HG03064 (cell line): ENCODE measurements at regions not wholly inside any gene's neighbourhood (a gene's known extent, or its start where the extent isn't known, plus 50 kb on each side); places are given as distances from the start of the nearest gene placed in this dataset.
"Not testable (repeated sequence)": the region's sequence is repeated elsewhere in the genome, so short reads cannot be mapped to it uniquely, and the experiment has no call there.

Source experiments
- ATAC-seq: cut with Tn5 transposase; IDR thresholded peaks from one replicate; pipeline ENCODE4 v1.9.1; 2021; ENCODE audit warnings: low read depth; ENCODE audit not compliant: unreplicated experiment

DNA sequence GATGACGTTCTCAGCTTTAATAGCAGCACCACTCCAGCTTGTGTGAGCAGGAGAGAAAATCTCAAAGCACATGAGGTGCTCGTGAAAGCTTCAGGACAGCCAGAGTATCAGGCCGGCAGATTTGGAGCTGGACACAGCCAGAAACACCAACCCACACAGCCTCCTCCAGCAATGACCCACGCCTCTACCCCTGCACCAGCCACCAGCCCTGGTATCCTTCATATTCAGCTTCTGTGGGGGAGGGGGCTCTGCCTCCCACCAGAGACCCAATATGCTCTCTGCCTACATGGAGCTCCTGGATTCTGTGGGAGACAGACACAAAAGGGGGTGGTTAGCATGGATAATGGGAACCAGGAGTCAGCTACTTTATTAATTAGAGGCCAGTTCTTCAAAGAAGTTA, 133.6 kb upstream of the FMN2 start:
- ATAC-seq: no peak

DNA sequence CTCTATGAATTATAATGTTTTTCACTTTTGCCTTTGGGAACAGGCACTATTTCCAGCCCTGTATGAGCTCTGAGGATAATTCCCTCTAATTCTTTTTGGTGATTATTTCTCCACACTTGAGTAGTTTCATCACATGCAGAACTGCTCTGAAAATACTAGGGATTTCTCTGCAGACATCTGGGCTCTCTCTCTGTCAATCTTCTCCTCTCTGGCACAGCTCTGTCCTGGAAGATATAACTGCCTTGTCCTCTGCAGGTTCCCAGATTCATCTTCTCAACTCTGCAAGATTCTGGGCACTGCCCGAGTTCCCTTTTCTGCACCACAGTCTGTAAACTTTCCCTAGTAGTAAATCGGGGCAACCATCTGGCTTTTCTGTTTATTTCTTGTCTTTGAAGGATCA, 131.3 kb upstream of the FMN2 start:
- no peak for ATAC-seq

DNA sequence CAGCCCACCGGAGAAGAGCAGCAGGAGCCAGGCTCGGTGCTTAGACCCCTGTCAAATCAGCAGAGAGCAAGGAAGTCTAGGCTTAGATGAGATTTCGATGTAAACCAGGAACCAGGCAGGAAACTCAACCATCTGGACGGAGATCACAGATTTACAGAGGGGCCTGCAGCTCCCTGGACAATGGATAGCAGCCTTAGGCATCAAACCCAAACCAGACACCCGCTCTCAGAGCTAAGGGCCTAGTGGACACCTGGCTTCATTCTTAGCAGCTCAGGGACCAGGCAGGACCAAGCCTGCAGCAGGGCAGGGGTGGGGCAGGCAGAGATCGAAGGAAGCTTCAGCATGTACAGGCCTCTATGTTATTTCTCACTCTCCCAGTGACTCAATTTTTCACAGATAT, 127.8 kb upstream of the FMN2 start:
- no peak for ATAC-seq

DNA sequence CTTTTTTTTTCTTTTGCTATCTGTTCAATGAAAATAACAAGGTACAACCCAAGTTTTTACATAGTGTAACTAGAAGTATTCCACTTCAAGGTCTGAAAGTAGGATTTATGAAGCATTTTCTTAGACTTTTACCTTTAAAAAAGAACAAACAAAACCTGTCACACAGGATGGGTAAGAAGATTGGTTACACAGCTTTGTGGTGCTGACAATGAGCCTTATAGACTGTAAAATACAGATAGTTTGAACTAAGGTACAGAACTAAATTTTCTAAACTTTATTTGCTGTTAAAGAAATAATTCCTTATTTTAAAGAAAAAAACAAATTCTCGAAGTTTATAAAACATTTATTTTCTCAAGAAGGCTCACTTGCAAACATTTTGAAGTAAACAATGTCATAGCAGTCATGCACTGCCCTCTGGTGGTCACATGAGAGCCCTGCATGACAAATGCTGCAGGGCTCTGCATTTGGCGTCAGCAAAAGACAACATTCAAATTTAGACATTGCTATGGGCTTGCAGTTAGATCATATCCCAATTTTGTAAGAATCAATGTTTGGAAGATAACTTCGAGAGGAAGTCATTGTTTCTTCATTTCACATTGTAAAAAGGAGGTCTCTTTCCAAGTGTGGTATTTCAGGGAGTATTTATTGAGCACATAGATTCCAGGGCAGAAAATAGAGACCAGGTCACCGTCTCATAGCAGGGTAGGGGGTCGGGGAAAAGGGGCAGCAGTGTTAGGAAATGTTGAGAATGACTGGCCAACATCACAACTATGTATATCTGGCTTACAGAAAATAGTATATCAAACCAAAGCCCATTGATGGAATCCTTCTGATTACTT, 115.3 kb upstream of the FMN2 start:
- ATAC-seq: peak; percentile 93

DNA sequence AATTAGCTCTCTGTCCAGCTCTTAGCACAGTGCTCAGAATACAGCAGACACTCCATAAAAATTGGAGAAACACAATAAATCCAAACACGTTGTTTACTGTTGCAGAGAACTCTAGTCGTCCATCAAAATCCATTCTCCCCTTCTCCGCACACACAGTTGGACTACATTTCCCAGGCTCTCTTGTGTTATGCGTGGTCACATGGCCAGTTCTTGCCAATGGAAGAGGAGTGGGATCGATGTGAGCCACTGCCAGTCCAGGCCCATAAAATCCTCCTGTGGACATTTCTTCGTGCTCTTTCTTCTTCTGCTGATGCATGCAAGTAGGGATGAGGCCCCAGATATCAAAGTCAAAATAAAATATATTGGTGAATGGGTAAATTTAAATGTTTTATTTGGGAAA, 114.3 kb upstream of the FMN2 start:
- no peak for ATAC-seq

DNA sequence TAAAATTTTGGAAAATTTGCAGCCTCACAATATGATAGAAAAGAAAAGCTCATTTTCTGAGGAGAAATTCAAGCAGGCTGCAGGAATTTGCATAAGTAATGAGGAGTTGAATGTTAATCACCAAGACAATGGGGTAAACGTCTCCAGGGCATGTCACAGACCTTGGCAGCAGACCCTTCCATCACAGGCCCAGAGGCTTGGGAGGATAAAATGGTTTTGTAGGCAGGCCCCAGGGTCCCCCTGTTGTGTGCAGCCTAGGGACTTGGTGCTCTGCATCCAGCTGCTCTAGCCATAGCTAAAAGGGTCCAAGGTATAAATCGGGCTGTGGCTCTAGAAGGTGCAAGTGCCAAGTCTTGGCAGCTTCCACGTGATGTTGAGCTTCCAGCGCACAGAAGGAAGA, 112.2 kb upstream of the FMN2 start:
- ATAC-seq: no peak

DNA sequence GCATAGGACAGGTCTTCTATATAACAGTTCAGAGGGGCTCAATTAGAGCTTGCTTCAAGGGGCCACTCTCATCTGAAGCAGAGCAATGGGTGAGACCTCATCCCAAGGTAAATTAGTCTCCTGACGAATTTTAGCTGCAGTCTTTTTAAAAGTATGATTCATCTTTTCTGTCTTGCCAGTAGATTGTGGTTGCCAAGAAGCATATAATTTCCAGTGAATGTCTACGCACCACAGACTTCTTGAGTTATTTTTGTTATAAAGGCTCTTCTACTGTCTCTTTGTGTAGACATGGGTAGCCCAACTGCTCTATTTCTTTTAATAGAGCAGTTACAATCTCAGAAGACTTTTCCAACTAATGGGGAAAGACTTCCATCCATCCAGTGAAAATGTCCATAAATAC, 108.9 kb upstream of the FMN2 start:
- no peak for ATAC-seq

DNA sequence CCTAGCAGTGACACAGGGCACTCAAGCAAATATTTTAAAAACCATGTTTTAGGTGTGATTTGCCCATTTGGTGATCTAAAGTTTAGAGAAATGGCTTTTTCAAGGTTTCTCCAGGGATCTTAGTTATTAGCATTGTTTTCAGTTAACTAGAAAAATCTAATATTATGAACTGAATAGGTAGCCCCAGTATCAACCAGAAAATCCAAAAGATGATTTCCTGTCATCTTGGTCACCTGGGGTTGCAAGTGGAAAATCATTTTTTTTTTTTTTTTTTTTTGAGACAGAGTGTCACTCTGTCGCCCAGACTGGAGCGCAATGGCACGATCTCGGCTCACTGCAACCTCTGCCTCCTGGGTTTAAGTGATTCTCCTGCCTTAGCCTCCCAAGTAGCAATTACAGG, 106.6 kb upstream of the FMN2 start:
- no peak for ATAC-seq

DNA sequence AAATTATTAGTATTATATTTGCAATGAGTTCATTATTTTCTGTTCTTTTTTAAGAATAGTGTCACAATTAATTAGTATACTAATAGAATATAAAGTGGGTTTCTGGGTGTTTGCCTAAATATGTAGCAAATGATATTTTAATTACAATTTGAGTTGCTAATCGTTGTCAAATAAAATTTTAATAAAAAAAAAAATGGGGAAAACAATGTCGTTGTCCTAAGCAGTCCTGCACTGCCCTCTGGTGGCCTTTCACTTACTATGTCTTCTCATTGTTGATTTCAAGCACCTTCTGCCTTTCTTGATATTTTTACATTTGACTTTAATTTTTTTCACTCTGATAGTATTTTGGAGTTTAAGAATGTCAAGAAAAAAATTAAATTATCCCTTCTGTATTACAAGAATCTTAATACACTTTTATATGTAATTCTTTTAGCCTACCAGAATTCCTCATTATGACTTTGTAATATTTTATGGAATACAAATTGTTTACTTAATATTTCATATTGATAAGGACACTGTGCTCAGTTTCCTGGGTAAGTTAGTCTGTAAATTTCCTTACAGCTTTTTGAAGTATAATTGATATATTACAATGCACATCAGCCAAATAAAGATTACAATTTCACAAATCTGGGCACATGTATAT, 104.5 kb upstream of the FMN2 start:
- no peak for ATAC-seq

DNA sequence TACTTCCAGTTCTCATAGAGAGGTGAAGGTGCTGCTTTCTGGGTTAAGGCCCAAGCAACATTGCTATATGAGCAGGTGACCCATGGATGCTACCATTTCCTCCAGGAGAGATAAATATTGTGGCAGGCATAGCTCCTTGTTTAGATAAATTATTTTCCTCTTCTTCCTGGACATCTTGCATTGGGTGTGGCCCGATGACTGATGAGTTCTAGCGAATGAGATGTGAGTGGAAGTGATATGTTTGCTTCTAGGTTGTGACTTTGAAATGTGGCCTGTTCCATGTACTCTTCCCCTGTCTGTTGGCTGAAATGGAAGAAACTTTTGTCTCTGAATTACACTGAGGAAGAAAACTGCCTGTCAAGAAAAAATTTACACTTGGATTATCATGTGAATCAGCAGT, 101.7 kb upstream of the FMN2 start:
- no peak for ATAC-seq

DNA sequence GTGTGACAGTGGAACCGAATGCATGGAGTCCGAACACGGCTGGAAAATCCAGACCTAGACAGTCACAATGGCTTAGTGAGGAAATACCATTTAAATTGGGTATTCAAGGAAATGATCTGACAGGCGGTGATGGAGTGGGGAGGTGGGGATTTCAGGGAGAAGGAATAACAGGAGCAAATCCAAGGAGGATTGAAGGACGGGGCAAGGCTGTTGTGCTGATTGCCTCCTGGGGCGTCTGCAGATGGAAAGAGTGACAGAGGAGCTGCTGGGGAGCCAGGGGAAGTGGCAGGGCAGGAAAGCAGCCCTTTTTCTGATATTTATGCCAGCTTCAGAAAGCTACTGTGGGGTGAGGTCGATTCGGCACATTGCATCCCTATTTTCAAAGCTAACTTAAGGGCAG, 99.1 kb upstream of the FMN2 start:
- ATAC-seq: not testable (repeated sequence)

DNA sequence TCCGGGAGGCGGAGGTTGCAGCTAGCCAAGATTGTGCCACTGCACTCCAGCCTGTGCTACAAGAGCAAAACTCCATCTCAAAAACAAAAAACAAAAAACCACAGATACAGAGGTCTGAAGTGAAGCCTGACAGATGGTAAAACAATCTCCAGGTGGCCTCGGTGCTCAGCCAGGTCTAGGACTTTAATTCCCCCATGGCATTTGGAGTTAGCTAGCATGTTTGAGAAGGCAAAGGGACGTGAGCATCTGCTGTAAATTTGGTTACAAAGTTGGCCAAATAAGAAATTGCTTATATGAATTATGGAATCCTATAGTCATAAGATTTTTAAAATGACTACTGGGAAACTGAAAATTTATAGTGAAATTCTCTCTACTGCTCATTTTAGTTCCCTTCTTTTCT, 98.3 kb upstream of the FMN2 start:
- ATAC-seq: no peak

DNA sequence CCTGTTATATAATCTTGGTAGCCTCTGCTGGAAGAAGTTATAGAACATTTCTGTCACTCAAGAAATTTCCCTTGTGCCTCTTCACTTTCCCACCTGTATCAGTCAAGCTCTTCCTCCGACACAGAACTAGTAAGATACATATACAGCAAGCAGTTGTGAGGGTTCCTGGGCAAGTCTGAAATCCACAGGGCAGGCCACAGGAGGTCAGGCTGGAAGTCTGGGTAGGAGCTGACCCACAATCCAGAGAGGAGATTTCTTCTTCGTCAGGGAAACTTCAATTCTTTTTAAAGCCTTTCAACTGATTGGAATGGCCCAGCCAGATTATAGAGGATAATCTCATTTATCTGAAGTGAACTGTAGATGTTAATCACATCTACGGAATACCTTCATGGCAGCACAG, 96.4 kb upstream of the FMN2 start:
- ATAC-seq: no peak

DNA sequence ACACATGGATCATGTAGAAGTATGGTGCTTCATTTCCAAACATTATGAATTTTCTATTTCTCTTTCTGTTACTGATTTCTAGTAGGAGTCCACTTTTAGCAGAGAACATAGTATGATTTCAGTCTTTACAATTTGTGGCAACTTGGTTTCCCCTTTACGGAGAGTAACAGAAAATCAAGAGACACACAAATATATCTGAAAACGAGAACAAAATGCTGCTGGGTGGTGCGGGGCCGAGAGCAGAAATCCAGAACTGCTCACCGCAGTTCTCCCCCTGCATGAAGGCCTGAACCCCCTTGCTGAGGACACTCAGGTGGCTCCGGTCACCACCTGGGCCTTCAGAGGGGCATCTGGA, 94.5 kb upstream of the FMN2 start:
- no peak for ATAC-seq

DNA sequence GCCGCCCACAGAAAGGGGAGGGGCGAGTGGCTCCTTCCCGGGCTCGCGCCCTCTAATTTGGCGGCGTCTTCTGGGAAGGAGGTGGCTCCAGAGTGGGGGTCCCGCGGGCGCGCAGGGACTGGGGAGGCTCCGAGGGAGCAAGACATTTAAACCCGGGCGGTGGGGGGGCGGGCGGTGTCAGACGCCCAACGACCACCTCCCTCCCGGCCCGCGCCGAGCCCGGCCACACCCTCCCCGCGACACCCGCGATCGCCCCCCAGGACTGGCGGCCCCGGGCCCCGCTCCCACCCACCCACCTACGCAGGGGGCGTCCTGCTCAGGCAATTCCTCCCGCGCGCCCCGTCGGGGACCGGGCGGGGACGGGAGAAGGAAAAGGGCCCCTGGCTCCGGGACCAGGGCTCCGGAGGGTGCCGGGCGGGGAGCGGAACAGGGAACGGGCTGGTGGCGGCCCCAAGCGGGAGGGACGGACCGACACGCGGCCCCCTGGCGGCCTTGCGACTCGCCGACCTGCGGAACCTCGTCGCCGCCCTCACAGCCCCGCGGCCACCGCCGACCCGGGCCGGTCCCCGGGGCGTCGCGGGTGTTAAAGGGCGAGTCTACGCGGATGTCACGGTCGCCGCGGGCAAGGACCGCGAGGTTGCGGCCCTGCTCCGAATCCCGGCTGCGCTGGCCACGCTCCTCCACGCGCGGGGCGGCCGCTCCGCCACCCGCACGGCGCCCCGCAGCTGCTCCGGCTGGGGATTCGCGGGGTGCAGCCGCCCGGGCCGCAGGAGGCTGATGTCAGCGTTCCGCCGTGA, 94.0 kb upstream of the FMN2 start:
- ATAC-seq: no peak

DNA sequence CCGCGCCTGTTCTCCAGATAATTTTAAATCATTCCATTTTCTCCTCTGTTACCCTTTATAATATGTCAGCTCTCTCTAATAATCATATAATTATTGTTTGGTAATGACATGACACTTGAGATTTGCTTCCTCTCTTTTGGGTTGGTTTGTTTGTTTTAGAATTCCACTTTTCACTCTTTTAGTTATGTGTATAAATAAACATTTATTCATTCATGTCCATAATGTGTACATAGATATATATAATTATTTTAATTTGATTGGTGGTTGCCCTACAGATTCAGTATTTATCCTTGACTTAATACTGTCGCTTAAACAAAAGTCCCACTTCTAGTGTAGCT, 93.4 kb upstream of the FMN2 start:
- ATAC-seq: no peak

DNA sequence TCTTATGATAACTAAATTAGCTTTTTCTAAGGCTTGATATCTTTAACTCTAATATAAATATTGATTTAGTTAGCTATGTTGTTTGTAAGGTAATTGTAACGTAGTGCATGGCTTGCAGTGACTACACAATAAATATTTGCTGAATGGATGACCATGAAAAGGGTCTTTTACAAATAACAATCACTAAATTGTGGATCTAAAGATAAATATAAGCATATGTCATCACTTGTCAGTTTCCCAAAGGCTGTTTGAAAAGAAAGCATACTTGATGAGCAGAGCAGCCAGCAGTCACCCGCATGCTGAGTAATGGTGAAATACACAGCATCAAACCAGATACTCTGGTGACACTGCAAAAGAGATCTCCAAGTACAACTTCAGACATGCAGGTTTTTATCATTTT, 92.5 kb upstream of the FMN2 start:
- no peak for ATAC-seq

DNA sequence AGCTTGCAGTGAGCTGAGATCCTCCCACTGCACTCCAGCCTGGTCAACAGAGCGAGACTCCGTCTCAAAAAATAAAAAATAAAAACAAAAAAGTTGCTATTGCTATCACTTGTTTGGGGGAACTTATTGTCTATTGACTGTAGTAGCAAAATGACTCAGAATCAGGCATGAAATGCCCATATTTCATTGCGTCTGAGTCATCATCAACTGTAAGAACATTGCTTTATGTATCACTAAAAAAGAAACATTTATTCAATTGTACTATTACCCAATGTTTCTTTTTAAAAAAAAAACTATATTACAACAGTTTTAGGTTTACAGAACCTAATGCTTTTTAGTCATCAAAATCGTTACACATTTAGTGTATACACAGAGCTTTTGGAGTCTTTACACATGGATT, 91.0 kb upstream of the FMN2 start:
- ATAC-seq: no peak

DNA sequence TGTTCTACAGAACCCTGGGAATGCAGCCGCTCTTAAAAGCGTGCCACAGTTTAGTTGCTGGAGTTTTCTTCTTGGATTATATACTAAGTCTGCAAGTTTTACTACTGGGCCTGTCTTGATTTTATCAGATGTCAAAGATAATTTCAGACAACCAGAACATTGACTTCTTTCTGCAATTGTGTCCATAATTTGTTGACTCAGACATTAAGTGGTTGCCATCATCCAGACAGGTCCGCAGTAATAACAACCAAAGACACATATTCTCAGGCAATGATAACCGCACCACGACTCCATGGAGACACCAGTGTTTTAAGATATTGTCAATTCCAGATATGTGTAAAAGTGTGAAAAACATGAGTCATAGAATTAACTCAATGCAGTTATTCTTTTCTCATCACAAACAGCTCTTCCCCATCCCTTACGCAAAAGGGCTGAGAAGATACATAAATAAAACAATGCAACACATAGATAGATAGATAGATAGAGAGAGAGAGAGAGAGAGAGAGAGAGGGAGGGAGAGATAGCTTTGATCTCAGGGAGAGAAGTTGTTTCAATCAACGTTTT, 90.4 kb upstream of the FMN2 start:
- ATAC-seq: no peak

DNA sequence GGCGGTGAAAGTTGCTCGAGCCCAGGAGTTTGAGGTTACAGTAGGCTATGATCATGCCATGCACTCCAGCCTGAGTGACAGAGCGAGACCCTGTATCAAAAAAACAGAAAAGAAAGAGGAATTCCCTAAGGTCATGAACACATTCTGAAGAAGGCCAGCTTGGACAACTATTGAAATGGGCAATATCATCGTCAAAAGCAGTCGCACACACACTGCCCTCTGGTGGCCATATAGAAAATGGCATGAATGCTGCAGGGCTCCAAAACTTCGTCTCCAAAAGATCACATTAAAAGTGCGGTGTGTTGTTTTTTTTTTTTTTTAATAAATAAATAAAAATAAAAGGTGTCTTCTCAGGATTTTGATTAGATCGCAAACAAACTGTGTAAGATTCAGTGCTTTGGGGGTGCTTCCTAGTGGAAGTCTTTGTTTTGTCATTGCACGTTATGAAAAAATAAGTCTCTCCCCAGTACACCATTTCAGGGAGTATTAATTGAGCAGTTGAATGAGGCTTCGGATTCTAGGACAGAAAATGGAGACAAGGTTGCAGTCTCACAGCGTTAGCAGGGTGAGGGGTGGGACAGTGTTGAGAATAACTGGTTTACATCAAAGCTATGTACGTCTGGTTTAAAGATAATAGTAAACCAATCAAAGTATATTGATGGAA, 87.5 kb upstream of the FMN2 start:
- no peak for ATAC-seq
